ENCODE measurements at regions not wholly inside any gene's neighbourhood (a gene's known extent, or its start where the extent isn't known, plus 50 kb on each side); places are given as distances from the start of the nearest gene placed in this dataset.

DNA sequence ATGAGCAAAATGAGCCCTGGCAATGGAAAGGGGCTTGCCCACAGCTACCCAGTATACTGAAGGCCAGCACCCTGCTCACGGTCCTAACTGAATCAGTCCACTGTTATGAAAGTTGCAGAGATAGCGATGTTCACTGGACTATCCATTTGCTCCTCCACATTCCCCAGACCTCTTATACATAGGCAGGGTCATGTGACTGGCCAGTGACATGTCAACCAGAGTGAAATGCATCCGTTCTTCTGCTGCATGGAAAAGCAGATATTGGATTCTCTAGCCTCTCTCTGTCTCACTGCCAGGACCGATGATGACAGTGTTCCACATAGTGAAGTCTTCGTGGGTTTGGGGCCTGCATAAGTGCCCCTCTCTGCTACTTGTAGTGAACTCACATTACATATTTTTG is 503.4 kb downstream of the RPS24 start:
- no peak for DNase-seq
- 91 to 97% methylated on average over 5 of the region's 5 CpGs for WGBS, 2 donors
- no peaks in the 10 kb centered on the region for H3K9me3 ChIP-seq
- no peak for TF ChIP-seq POLR2A (IDR thresholded peaks at IDR 0.05)
- TF ChIP-seq, protein P1, sequence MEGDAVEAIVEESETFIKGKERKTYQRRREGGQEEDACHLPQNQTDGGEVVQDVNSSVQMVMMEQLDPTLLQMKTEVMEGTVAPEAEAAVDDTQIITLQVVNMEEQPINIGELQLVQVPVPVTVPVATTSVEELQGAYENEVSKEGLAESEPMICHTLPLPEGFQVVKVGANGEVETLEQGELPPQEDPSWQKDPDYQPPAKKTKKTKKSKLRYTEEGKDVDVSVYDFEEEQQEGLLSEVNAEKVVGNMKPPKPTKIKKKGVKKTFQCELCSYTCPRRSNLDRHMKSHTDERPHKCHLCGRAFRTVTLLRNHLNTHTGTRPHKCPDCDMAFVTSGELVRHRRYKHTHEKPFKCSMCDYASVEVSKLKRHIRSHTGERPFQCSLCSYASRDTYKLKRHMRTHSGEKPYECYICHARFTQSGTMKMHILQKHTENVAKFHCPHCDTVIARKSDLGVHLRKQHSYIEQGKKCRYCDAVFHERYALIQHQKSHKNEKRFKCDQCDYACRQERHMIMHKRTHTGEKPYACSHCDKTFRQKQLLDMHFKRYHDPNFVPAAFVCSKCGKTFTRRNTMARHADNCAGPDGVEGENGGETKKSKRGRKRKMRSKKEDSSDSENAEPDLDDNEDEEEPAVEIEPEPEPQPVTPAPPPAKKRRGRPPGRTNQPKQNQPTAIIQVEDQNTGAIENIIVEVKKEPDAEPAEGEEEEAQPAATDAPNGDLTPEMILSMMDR (IDR thresholded peaks at IDR 0.05) = no peak
- H3K27me3 ChIP-seq = no peaks in the 10 kb centered on the region
- no peak overlapping the region for H3K4me3 ChIP-seq
- no peak overlapping the region for H3K27ac ChIP-seq
- peaks cover 14% of the 10 kb centered on the region for H3K4me1 ChIP-seq
- no peaks in the 10 kb centered on the region for H3K36me3 ChIP-seq (ENCODE audit: low read depth, missing control alignments)
- intact Hi-C loops (cut with DNase I; ENCODE audit: low total_unique reads) = no loop called here

DNA sequence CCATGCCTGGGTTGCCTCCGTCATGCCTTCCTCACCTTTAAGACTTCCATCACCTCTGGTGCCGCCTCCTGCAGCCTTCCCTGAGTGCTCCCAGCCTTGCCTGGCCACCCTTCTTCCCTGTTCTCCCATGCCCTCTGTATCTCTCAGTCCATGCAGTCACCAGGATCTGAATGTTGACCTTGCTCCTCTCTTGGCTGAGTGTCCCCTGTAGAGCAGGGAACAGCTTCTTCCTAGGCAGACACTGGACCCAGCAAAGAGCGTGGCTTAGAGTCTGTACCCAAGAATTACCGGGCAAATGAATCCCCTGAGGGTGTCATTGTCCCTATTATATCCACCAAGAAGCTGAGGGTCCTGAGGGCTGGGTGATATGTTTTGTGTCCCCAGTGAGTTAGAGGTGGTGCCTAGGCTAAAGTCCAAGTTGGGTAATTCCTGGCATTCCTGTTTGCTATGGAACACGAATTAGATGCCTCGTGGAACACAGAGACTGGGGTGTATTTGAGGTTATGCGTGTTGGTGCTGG is 505.6 kb downstream of the RPS24 start:
- TF ChIP-seq, protein P1 (IDR thresholded peaks at IDR 0.05) = no peak
- TF ChIP-seq POLR2A (IDR thresholded peaks at IDR 0.05) = no peak
- H3K4me1 ChIP-seq = peaks cover 2% of the 10 kb centered on the region
- no peak overlapping the region for H3K4me3 ChIP-seq
- intact Hi-C loops (cut with DNase I; ENCODE audit: low total_unique reads) = no loop called here
- 70 to 83% methylated on average over 5 to 7 of the region's 7 CpGs for WGBS, 2 donors
- no peaks in the 10 kb centered on the region for H3K27me3 ChIP-seq
- H3K27ac ChIP-seq = no peak overlapping the region
- no peaks in the 10 kb centered on the region for H3K9me3 ChIP-seq
- H3K36me3 ChIP-seq (ENCODE audit: low read depth, missing control alignments) = no peaks in the 10 kb centered on the region
- no peak for DNase-seq

DNA sequence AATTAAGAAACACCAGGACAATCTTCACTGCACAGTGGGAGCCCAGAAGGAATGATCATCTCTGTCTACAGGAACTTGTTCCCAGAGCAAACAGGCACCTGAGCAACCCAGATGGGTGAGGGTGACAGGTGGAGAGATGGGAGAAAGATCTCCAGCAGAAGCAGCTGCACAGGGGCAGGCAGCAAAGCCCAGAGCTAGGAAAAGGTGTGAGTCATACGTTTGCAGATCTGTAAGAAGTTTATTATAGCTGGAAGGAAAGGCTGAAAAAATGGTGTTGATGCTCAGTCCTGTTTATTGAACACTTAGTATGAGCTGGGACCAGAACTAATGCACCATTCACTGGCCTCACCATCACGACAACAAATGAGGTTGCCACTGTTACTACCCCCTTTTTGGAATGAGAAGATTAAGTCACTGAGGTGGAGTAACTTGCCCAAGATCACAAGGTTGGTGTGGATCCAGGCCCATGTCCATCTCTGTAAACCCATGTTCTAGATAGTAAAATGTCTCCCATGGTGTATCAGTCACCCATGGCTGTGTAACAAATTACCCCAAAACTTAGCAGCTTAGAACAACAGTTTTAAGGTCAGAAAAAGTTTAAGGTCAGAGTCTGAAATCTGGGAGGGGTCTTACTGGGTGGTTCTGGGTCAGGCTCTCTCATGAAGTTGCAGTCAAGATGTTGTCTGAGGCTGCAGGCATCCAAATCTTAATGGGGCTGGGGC is 506.9 kb downstream of the RPS24 start:
- no peak for TF ChIP-seq POLR2A (IDR thresholded peaks at IDR 0.05)
- TF ChIP-seq, protein P1 (IDR thresholded peaks at IDR 0.05) = no peak
- no peaks in the 10 kb centered on the region for H3K27me3 ChIP-seq
- no peaks in the 10 kb centered on the region for H3K4me1 ChIP-seq
- WGBS, 2 donors = 78 to 94% methylated on average over 2 of the region's 2 CpGs
- no peak for DNase-seq
- no peaks in the 10 kb centered on the region for H3K9me3 ChIP-seq
- no peaks in the 10 kb centered on the region for H3K36me3 ChIP-seq (ENCODE audit: low read depth, missing control alignments)
- H3K27ac ChIP-seq = no peak overlapping the region
- intact Hi-C loops (cut with DNase I; ENCODE audit: low total_unique reads) = no loop called here
- H3K4me3 ChIP-seq = no peak overlapping the region

DNA sequence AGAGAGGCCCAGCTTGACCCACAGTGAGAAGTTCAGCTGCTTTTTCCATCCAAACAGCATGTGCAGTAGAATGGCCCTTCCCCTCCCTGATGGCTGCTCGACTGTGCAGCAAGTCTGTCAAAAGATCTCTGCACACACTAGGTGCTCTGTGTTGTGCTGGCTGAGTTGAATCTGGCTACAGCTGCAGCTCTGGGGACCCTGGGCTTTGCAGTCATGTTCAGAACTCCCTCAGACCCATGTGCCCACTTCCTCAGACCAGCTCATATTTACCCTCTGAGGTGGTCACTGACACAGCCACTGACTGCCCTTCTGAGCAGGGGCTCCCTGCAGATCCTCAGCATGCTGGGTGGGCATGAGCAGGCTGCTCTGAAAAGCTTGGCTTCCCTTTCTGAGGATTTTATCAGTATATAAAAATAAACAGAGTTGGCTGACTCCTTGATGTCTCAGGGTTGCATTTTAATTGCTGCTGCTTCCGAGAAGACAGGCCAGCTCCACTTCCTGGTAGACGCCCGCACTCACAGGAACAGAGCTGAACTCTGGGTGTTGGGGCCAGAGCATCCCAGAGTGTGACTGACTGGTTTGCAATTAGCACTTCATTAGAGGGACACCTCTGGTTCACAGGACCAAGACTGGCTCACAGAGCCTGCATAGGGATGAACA is 507.9 kb downstream of the RPS24 start:
- DNase-seq = peak; percentile 34
- TF ChIP-seq, protein P1 (IDR thresholded peaks at IDR 0.05) = no peak
- TF ChIP-seq POLR2A (IDR thresholded peaks at IDR 0.05) = no peak
- H3K36me3 ChIP-seq (ENCODE audit: low read depth, missing control alignments) = no peaks in the 10 kb centered on the region
- no peaks in the 10 kb centered on the region for H3K9me3 ChIP-seq
- no peaks in the 10 kb centered on the region for H3K27me3 ChIP-seq
- H3K4me3 ChIP-seq = no peak overlapping the region
- 47 to 53% methylated on average over 4 of the region's 4 CpGs for WGBS, 2 donors
- no peak overlapping the region for H3K27ac ChIP-seq
- intact Hi-C loops (cut with DNase I; ENCODE audit: low total_unique reads) = no loop called here
- H3K4me1 ChIP-seq = no peaks in the 10 kb centered on the region

Data from testis (tissue), 2 donors.